Heart right ventricle (tissue), 16 donors: ENCODE measurements at regions not wholly inside any gene's neighbourhood (a gene's known extent, or its start where the extent isn't known, plus 50 kb on each side); places are given as distances from the start of the nearest gene placed in this dataset.

ENCODE experiments used
- ATAC-seq, 8 donors: fragments of 200-7000 bp; cut with Tn5 transposase; one replicate each; pipeline ENCODE4 v1.9.1; 2020; ENCODE audit warnings: mild to moderate bottlenecking in 8 of 8, moderate library complexity in 8 of 8, moderate number of reproducible peaks in 1 of 8
- DNase-seq, 2 donors: peaks; one replicate each; pipeline ENCODE4 v3.0.0-alpha.2; 2020
- H3K27ac ChIP-seq, 10 donors: fragments of 200-600 bp; sonication (generic) in 2 of 10; one replicate each; pipeline versions ENCODE4 v1.5.0 to v1.8.0; 2020 to 2022; ENCODE audit warnings: mild to moderate bottlenecking in 3 of 10
- H3K27me3 ChIP-seq, 7 donors: fragments of 200-600 bp; one replicate each; pipeline ENCODE4 v1.8.0; 2021 to 2022; ENCODE audit warnings: mild to moderate bottlenecking in 2 of 7
- H3K36me3 ChIP-seq, 9 donors: fragments of 200-600 bp; sonication (generic) in 1 of 9; one replicate each; pipeline versions ENCODE4 v1.5.0 to v1.8.0; 2020 to 2022; ENCODE audit warnings: mild to moderate bottlenecking in 2 of 9
- H3K4me1 ChIP-seq, 9 donors: fragments of 200-600 bp; sonication (generic) in 1 of 9; one replicate each; pipeline versions ENCODE4 v1.5.0 to v1.8.0; 2020 to 2022; ENCODE audit warnings: mild to moderate bottlenecking in 4 of 9
- H3K4me3 ChIP-seq, 10 donors: fragments of 200-600 bp; sonication (generic) in 2 of 10; one replicate each; pipeline versions ENCODE4 v1.5.0 to v1.8.0; 2020 to 2022; ENCODE audit warnings: mild to moderate bottlenecking in 7 of 10, moderate library complexity in 2 of 10
- H3K9me3 ChIP-seq, 11 donors: fragments of 200-600 bp in 10 of 11; sonication (generic) in 2 of 11; one replicate each; pipeline versions ENCODE4 v1.5.0 to v1.8.0; 2013 to 2022; ENCODE audit warnings: mild to moderate bottlenecking in 2 of 11, control low read depth in 1 of 11, moderate library complexity in 1 of 11
- WGBS, 2 donors: extraction: QIAGEN DNeasy Blood & Tissue Kit; methylation state at CpG; one replicate each; pipeline ENCODE4 v1.1.7; 2013; ENCODE audit warnings: inconsistent platforms in 1 of 2; 5-methylcytosine and 5-hydroxymethylcytosine counted together
- intact Hi-C, 10 donors: fragments of 100-400 bp; cut with DNase I; formaldehyde crosslinking; loops; one replicate each; pipeline versions ENCODE4 v1.11.1 to v1.14.2; 2022
- TF ChIP-seq, protein P1 (sequence below), 9 donors: fragments of 200-600 bp; sonication (generic) in 2 of 9; IDR thresholded peaks; one replicate each; pipeline versions ENCODE4 v1.5.0 to v1.8.0; 2021 to 2022; ENCODE audit warnings: antibody characterized with exemption in 9 of 9, mild to moderate bottlenecking in 5 of 9, moderate library complexity in 1 of 9
- donor health status: Arrhythmogenic right ventricular cardiomyopathy.
- donor health status: ischemic (EF 13 %, LVEDD 7.1; RV severe dilation, severe dysfunction).
- donor health status: healthy with polysubstance abuse.
- donor health status: DM: no; HTN: yes; CAD: no.
- donor health status: DM: no; HTN: no; CAD: no.
- donor health status: ischemic (EF 25% LVEDD 6.9; RV normal size, moderate dysfunction).
- donor health status: ischemic (EF 25% LVEDD 5.7; RV mildly dilated, moderate dysfunction).
- donor health status: healthy.
- donor health status: DM: yes; HTN: yes; CAD: no.
- donor health status: Ischemic cardiomyopathy.
- donor health status: ischemic (EF 35%, LVEDD 5.7; RV mildly dilated, moderate dysfunction).
- donor health status: nonischemic (EF 11% LVEDD 7.7; RV severe dilation, severe dysfunction).
- donor health status: DM: yes; HTN: yes; CAD: no.
- donor health status: PGD.
- donor health status: ischemic (EF 29% LVEDD 5.4; RV normal size, mild dysfunction).
- donor health status: nonischemic (EF 23%, LVEDD 6.1; RV moderate dilation, normal function).

DNA sequence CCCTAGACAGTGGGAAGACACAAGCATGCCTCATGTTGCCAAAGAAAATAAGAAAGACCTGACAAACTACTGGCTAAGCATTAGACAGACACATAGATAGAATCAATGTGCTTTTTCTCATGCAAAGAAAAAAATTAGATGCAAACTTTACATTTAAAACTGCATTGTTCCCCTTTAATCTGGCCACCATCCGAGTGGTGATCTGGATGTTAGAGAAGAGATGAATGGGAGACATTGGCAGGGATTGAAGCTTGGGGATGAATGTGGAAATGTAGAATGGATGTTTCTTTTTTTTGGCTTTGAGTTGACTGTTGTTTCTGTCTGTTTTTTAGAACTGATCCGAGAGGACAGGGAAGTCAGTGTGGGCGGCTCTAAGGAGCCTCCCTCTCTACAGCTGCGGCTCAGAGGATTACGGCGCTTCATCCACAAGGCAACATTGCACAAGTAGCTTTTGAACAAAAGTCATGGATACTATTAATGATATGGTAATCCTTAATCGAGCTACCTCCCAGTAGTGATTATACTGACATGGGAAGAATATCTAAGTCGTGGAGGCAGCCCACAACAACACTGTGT lies 53.0 kb downstream of the HELT start:
- no peak overlapping the region for H3K4me3 ChIP-seq

DNA sequence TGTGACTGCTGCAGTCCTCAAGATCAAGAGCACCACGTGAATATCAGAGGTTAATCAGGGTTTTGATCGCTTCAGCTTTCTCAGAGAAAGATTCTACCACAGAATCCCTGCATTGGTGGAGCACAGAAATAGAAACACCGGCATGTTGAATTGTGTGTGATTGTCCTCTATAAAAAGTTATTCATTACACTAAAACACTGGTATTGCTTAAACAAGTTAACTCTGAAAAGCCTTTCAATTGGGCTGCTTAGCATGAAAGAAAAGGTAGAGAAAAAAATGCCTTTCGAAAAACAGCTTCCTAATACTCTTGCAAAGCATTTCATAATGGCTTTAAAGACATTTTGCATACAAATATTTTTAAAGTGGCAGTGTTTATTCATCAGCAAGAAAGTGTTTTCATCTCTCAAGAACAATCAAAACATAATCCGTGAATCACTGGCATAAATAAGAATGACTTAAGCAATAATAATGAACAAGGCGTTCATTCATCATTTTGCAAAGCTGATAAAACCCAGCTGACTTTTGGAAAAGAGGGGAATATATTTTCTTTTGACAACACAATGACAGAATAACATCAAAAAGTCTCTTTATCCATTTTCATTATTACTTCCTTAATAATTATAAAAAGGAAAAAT lies 61.1 kb downstream of the HELT start:
- H3K4me1 ChIP-seq = no peaks in the 10 kb centered on the region
- H3K27ac ChIP-seq = no peak overlapping the region
- ATAC-seq (no peak), DNase-seq (no peak)
- H3K36me3 ChIP-seq = no peaks in the 10 kb centered on the region
- intact Hi-C loops = no loop called here
- 67 to 69% methylated on average over 6 of the region's 6 CpGs for WGBS, 2 donors
- no peaks in the 10 kb centered on the region for H3K9me3 ChIP-seq
- TF ChIP-seq, protein P1, sequence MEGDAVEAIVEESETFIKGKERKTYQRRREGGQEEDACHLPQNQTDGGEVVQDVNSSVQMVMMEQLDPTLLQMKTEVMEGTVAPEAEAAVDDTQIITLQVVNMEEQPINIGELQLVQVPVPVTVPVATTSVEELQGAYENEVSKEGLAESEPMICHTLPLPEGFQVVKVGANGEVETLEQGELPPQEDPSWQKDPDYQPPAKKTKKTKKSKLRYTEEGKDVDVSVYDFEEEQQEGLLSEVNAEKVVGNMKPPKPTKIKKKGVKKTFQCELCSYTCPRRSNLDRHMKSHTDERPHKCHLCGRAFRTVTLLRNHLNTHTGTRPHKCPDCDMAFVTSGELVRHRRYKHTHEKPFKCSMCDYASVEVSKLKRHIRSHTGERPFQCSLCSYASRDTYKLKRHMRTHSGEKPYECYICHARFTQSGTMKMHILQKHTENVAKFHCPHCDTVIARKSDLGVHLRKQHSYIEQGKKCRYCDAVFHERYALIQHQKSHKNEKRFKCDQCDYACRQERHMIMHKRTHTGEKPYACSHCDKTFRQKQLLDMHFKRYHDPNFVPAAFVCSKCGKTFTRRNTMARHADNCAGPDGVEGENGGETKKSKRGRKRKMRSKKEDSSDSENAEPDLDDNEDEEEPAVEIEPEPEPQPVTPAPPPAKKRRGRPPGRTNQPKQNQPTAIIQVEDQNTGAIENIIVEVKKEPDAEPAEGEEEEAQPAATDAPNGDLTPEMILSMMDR (IDR thresholded peaks at IDR 0.05) = no peak
- H3K4me3 ChIP-seq = no peak overlapping the region
- peaks cover 0 to 10% (median 0%) of the 10 kb centered on the region in 7 donors for H3K27me3 ChIP-seq

More for the DNA sequence above, 53.0 kb downstream of the HELT start:
- TF ChIP-seq, protein P1 (IDR thresholded peaks at IDR 0.05) = no peak
- H3K27ac ChIP-seq = peak overlapping the region in 2 of 10 donors; percentile 6 to 50
- peaks cover 0 to 6% (median 0%) of the 10 kb centered on the region in 7 donors for H3K27me3 ChIP-seq
- WGBS, 2 donors = 59% methylated on average over 8 of the region's 8 CpGs
- DNase-seq (peak in 1 of 2 donors; percentile 7), ATAC-seq (peak in 6 of 8 donors; percentile 56 to 75 (median 66))
- no peaks in the 10 kb centered on the region for H3K9me3 ChIP-seq
- intact Hi-C loops = no loop called here
- H3K4me1 ChIP-seq = peaks cover 0 to 15% (median 0%) of the 10 kb centered on the region in 9 donors
- H3K36me3 ChIP-seq = no peaks in the 10 kb centered on the region

DNA sequence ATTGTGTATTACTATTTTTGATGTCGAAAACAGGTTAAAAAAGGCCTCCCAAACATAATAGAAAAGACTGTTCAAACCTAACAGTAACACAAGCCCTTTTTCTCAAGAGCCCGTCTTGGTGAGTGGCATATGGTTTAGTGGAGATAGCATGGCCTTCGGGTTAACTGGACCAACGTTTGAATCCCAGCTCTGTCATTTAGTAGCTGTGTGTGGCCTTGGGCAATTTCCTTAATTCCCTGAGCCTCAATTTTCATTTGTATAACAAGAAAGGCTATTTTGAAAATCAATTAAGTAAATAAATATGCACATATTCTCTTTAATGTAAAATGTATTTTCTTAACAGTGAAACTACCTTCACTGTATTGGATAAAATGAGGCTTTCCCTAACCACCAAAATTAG lies 62.3 kb downstream of the HELT start:
- DNase-seq = no peak
- Histone ChIP-seq H3K9me3 (no peaks in the 10 kb centered on the region), H3K4me1 (no peaks in the 10 kb centered on the region), H3K27ac (no peak overlapping the region), H3K27me3 (peaks cover 0 to 8% (median 0%) of the 10 kb centered on the region in 7 donors), H3K4me3 (no peak overlapping the region), H3K36me3 (no peaks in the 10 kb centered on the region)
- no peak for ATAC-seq
- WGBS, 2 donors = 75 to 79% methylated on average over 4 of the region's 4 CpGs
- intact Hi-C loops = no loop called here
- TF ChIP-seq, protein P1 (IDR thresholded peaks at IDR 0.05) = no peak

DNA sequence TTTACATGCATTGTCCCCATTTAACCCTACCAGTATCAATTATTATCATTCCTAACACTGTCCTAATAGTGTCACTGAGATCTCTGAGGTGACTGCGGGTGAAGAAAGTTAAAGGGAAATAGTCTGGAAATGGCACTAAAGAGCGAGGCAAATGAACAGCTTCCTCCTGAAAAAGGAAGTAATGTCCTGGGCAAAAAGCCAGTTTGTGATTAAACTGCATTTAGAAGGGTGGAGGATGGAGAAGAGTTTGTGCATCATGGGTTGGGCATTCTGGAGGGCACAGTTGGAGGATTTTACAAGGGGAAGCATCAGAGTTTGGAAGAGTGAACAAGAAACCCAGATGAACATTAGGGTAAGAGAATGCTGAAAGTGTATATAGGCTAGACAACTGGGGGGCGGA lies 60.5 kb upstream of the SLC25A4 start:
- Histone ChIP-seq H3K4me3 (no peak overlapping the region), H3K9me3 (no peaks in the 10 kb centered on the region), H3K36me3 (no peaks in the 10 kb centered on the region), H3K27me3 (peaks cover 0 to 8% (median 0%) of the 10 kb centered on the region in 7 donors), H3K4me1 (no peaks in the 10 kb centered on the region), H3K27ac (no peak overlapping the region)
- DNase-seq = no peak
- intact Hi-C loops = loop anchor here in 1 of 10 donors (1.0 kb wide), 1 partner anchor 31 kb away; no protein-coding TSS in a partner anchor
- WGBS, 2 donors = 66 to 72% methylated on average over 3 of the region's 3 CpGs
- TF ChIP-seq, protein P1 (IDR thresholded peaks at IDR 0.05) = no peak
- ATAC-seq = no peak
